K562 (cell line): ENCODE measurements at regions not wholly inside any gene's neighbourhood (a gene's known extent, or its start where the extent isn't known, plus 50 kb on each side); places are given as distances from the start of the nearest gene placed in this dataset.

Experiments
- ATAC-seq: fragments of 200-7000 bp; cut with Tn5 transposase; 3 replicates; pipeline ENCODE4 v1.9.1; 2020; ENCODE audit warnings: moderate library complexity
- BruUV-seq: library from RNA; stranded (reverse); fragments of 400-500 nt; replicated peaks from 2 replicates; lab custom pipeline; 2021; lab: Mats Ljungman, UMichigan
- CTCF ChIA-PET: fragments of 300-600 bp; formaldehyde crosslinking; extraction: SDS; loops from one replicate; lab custom pipeline; 2021; ENCODE audit warnings: low intra/inter-chr PET ratio; lab: Yijun Ruan, JAX
- POLR2A ChIA-PET: fragments of 300-600, 350-650 bp; sonication (Branson Sonifier 250); formaldehyde crosslinking; extraction: SDS; loops from one replicate; lab custom pipeline; 2021; ENCODE audit warnings: antibody characterized with exemption, inconsistent platforms; lab: Yijun Ruan, JAX
- DNase-seq, 4 experiments: peaks; one replicate each; pipeline versions ENCODE4 v3.0.0 to v3.0.0-alpha.2; 2011 to 2018; ENCODE audit warnings: low spot score in 3 of 4, mixed read lengths in 3 of 4; ENCODE audit errors: extremely low read depth in 1 of 4
- FAIRE-seq: peaks from 2 replicates; lab custom pipeline; 2011; peaks lifted over from hg19 to GRCh38; lab: Jason Lieb, UNC
- H2AFZ ChIP-seq: 2 replicates; pipeline ENCODE4 v1.6.0; 2011; ENCODE audit warnings: low read depth, low read length, control low read depth, inconsistent platforms
- H3K27ac ChIP-seq: fragments of 200-600 bp; 3 replicates; pipeline ENCODE4 v1.8.0; 2011; ENCODE audit warnings: low read depth, mild to moderate bottlenecking, control low read depth, inconsistent platforms, low read length, moderate library complexity, mixed read lengths; ENCODE audit errors: extremely low read depth
- H3K27me3 ChIP-seq, 2 experiments: fragments of 300-600 bp in 1 of 2; 2 replicates in 1 of 2; 3 replicates in 1 of 2; pipeline versions ENCODE4 v1.6.0 to v1.8.0; 2011; ENCODE audit warnings: inconsistent platforms in 2 of 2, low read length in 2 of 2, mild to moderate bottlenecking in 1 of 2, mixed read lengths in 1 of 2, moderate library complexity in 1 of 2; ENCODE audit not compliant: control insufficient read depth in 2 of 2, insufficient read depth in 2 of 2
- H3K36me3 ChIP-seq: fragments of 300-600 bp; 3 replicates; pipeline ENCODE4 v1.8.0; 2011; ENCODE audit warnings: mild to moderate bottlenecking, low read length, inconsistent platforms; ENCODE audit not compliant: control insufficient read depth, insufficient read depth
- H3K4me1 ChIP-seq, 2 experiments: fragments of 200-600 bp in 1 of 2; replicated peaks in 1 of 2; 2 replicates in 1 of 2; 3 replicates in 1 of 2; pipeline versions ENCODE4 v1.5.1 to v1.8.0; 2011; ENCODE audit warnings: inconsistent platforms in 2 of 2, low read length in 2 of 2, mild to moderate bottlenecking in 1 of 2, mixed read lengths in 1 of 2, moderate library complexity in 1 of 2; ENCODE audit not compliant: control insufficient read depth in 2 of 2, insufficient read depth in 2 of 2
- H3K4me2 ChIP-seq: 2 replicates; pipeline ENCODE4 v1.6.1; 2011; ENCODE audit warnings: low read length, control low read depth, inconsistent platforms, mixed read lengths; ENCODE audit not compliant: insufficient read depth
- H3K4me3 ChIP-seq: fragments of 200-600 bp; sonication (generic), shearing (Covaris generic); 2 replicates; pipeline ENCODE4 v1.5.1; 2016; ENCODE audit warnings: control low read depth, inconsistent platforms
- H3K79me2 ChIP-seq: fragments of 200-600 bp; 3 replicates; pipeline ENCODE4 v1.8.0; 2011; ENCODE audit warnings: low read length, inconsistent platforms; ENCODE audit not compliant: control insufficient read depth, insufficient read depth
- H3K9ac ChIP-seq, 2 experiments: 2 replicates each; pipeline versions ENCODE4 v1.6.0 to v1.6.1; 2011; ENCODE audit warnings: low read depth in 2 of 2, low read length in 2 of 2, control low read depth in 1 of 2, inconsistent platforms in 1 of 2, mild to moderate bottlenecking in 1 of 2, mixed read lengths in 1 of 2; ENCODE audit not compliant: insufficient read depth in 1 of 2
- H3K9me1 ChIP-seq: one replicate; pipeline ENCODE4 v1.6.0; 2011; ENCODE audit warnings: inconsistent platforms, mild to moderate bottlenecking, low read length, moderate library complexity; ENCODE audit not compliant: control insufficient read depth, insufficient read depth
- H3K9me3 ChIP-seq: replicated peaks from 2 replicates; pipeline ENCODE4 v1.5.1; 2011; ENCODE audit warnings: low read depth, low read length, inconsistent platforms; ENCODE audit not compliant: control insufficient read depth, insufficient read depth
- H4K20me1 ChIP-seq: replicated peaks from 2 replicates; pipeline ENCODE4 v1.6.1; 2011; ENCODE audit warnings: low read length, inconsistent platforms, mixed read lengths; ENCODE audit not compliant: control insufficient read depth, insufficient read depth
- CTCF ChIP-seq, 3 experiments: IDR thresholded peaks in 2 of 3; conservative IDR thresholded peaks in 1 of 3; 2 replicates each; pipeline ENCODE4 v1.5.1; 2011 to 2012; ENCODE audit warnings: low read length in 3 of 3, mild to moderate bottlenecking in 3 of 3, control low read depth in 2 of 3, improper control_type of control experiment in 1 of 3, inconsistent platforms in 1 of 3, low read depth in 1 of 3, mixed read lengths in 1 of 3, moderate library complexity in 1 of 3; ENCODE audit not compliant: insufficient read depth in 2 of 3
- KLF1 ChIP-seq: fragments of 450-650 bp; IDR thresholded peaks from 2 replicates; pipeline ENCODE4 v1.6.1; 2016; ENCODE audit warnings: missing genetic modification characterization, missing compliant biosample characterization
- PBX2 ChIP-seq, 2 experiments: IDR thresholded peaks in 1 of 2; conservative IDR thresholded peaks in 1 of 2; 2 replicates each; pipeline ENCODE4 v1.6.1; 2016; ENCODE audit warnings: low read depth in 2 of 2, mild to moderate bottlenecking in 1 of 2, missing compliant biosample characterization in 1 of 2, missing genetic modification characterization in 1 of 2, moderate library complexity in 1 of 2
- RAD21 ChIP-seq, 2 experiments: fragments of 250-450 bp in 1 of 2; fragments of 450-650 bp in 1 of 2; sonication (Bioruptor Pico) in 1 of 2; formaldehyde crosslinking in 1 of 2; IDR thresholded peaks in 1 of 2; conservative IDR thresholded peaks in 1 of 2; 2 replicates each; pipeline versions ENCODE4 v1.4.0 to v1.8.0; 2020 to 2022; ENCODE audit warnings: mild to moderate bottlenecking in 2 of 2, moderate library complexity in 1 of 2
- REST ChIP-seq, 2 experiments: fragments of 450-650 bp; formaldehyde crosslinking in 1 of 2; IDR thresholded peaks; 2 replicates each; pipeline versions ENCODE4 v1.4.0 to v1.6.1; 2014 to 2020; ENCODE audit warnings: mild to moderate bottlenecking in 2 of 2, borderline replicate concordance in 1 of 2, low read depth in 1 of 2
- SMAD2 ChIP-seq: fragments of 150-350 bp; IDR thresholded peaks from 2 replicates; pipeline ENCODE4 v1.6.1; 2014; ENCODE audit warnings: low read depth, mild to moderate bottlenecking, low read length
- ZNF384 ChIP-seq: IDR thresholded peaks from 2 replicates; pipeline ENCODE4 v1.6.1; 2012; ENCODE audit warnings: low read depth, low read length, improper control_type of control experiment
- WGBS: fragments of 100-300 bp; shearing (Covaris generic); methylation state at CpG from one replicate; pipeline ENCODE4 v1.1.6; 2016; ENCODE audit warnings: low coverage, mixed read lengths; ENCODE audit not compliant: insufficient coverage; ENCODE audit errors: missing lambda C conversion rate; 5-methylcytosine and 5-hydroxymethylcytosine counted together
- in situ Hi-C: fragments of 300-500 bp; cut with MboI; formaldehyde crosslinking; loops from 4 replicates; pipeline ENCODE4 v1.15.0; 2018; ENCODE audit warnings: inconsistent platforms, mixed read lengths
- intact Hi-C: fragments of 100-400 bp; cut with micrococcal nuclease; formaldehyde crosslinking; loops from 2 replicates; pipeline ENCODE4 v1.14.2; 2022

GRCh38 chr3:168865022-168865551, 769.4 kb upstream of the GOLIM4 start:
- no peak overlapping the region for H3K27ac ChIP-seq
- ChIA-PET CTCF (no interaction called here), POLR2A (no interaction called here)
- no peak overlapping the region for H2AFZ ChIP-seq
- TF ChIP-seq KLF1 (no peak), RAD21 (CRISPR knock-in tag; conservative IDR thresholded peaks at IDR 0.05 in 1 of 2, IDR thresholded peaks at IDR 0.05 in 1 of 2) (peak; percentile 22 to 50; a peak in 3 of 4 replicates), PBX2 (CRISPR knock-in tag; IDR thresholded peaks at IDR 0.05; ENCODE audit: low read depth) (no peak), PBX2 (tag; conservative IDR thresholded peaks at IDR 0.05; ENCODE audit: low read depth) (no peak), REST (IDR thresholded peaks at IDR 0.05; ENCODE audit: borderline replicate concordance) (0 out of 2 replicates have a peak, but pooled peaks have one; percentile 6), REST (CRISPR knock-in tag; IDR thresholded peaks at IDR 0.05; ENCODE audit: low read depth) (no peak), SMAD2 (no peak), ZNF384 (peak; percentile 57; the same call in 1 of the 2 replicates), CTCF (IDR thresholded peaks at IDR 0.05 in 2 of 3, conservative IDR thresholded peaks at IDR 0.05 in 1 of 3; ENCODE audit: insufficient read depth in 2 of 3, low read depth in 1 of 3, low read length in 3 of 3) (peak in 2 of 3 experiments; percentile 34 to 52; a peak in 2 of 6 replicates)
- H3K79me2 ChIP-seq: no peaks in the 10 kb centered on the region
- H3K36me3 ChIP-seq: no peaks in the 10 kb centered on the region
- DNase-seq (peak in 3 of 4 experiments; percentile 3 to 14 (median 8)), ATAC-seq (no peak), FAIRE-seq (no peak)
- H3K4me3 ChIP-seq: no peak overlapping the region
- no peak overlapping the region for H3K9ac ChIP-seq
- WGBS: 0% methylated on average over 1 of the region's 1 CpG
- no peak overlapping the region for H3K4me2 ChIP-seq
- in situ Hi-C loops: no loop called here
- H3K27me3 ChIP-seq: no peaks in the 10 kb centered on the region
- no peaks in the 10 kb centered on the region for H3K4me1 ChIP-seq
- BruUV-seq: no TSS peak
- intact Hi-C loops: loop anchor here (2.0 to 5.0 kb wide), 2 partner anchors 804 to 877 kb away; no protein-coding TSS in a partner anchor
- H3K9me3 ChIP-seq: no peaks in the 10 kb centered on the region
- H3K9me1 ChIP-seq: no peaks in the 10 kb centered on the region
- H4K20me1 ChIP-seq: no peaks in the 10 kb centered on the region
